GM12873 (cell line): ENCODE measurements at regions not wholly inside any gene's neighbourhood (a gene's known extent, or its start where the extent isn't known, plus 50 kb on each side); places are given as distances from the start of the nearest gene placed in this dataset.

Experiments used
- CTCF ChIP-seq: IDR thresholded peaks from 2 replicates; pipeline ENCODE4 v1.5.1; 2012; ENCODE audit warnings: low read depth, mild to moderate bottlenecking, moderate library complexity, low read length, control low read depth; ENCODE audit not compliant: insufficient read depth; ENCODE audit errors: missing control alignments

GRCh38 chr20:57787990-57788781 lies 78.4 kb upstream of the PMEPA1 start:
- TF ChIP-seq CTCF, result no peak

- TF ChIP-seq CTCF, result no peak
Measured at GRCh38 chr20:57787151-57787989, 77.6 kb upstream of the PMEPA1 start.

- TF ChIP-seq CTCF, result no peak
Measured at GRCh38 chr20:57786304-57786932, 76.6 kb upstream of the PMEPA1 start.

DNA sequence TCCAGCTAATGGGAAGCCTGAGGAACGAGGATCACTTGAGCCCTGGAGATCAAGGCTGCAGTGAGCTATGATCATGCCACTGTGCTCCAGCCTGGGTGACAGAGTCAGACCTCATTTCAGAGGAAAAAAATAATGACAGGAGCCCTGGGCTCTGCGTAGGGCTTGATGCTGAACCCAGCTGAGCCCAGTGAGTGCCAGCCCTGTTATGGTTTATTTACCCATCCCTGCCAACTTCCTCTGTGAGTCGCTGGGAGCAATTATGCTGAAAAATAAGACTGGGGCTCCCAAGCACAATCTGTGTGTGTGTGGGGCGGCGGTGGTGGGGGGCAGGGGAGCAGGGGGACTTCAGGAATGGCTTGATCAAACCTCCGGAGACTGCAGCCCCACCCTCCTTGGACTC lies 75.9 kb upstream of the PMEPA1 start:
- TF ChIP-seq CTCF, result no peak

DNA sequence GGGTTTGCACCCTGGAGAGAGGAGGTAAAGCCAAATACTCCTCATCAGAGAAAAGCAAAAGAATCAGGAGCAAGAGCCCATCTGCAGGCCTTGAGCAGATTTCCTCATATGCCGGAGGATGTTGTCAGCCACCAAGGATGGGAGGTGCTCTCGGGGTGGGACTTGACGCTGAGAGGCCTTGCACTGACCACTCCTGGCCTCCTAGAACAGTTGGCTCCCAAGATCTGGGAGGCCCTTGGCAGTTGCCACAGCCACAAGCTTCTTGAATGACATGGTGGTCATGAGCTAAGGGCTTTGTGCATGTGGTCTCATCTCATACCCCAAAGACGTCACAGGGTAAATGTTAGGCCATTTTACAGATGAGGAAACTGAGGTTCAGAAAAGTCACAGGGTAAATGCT lies 75.2 kb upstream of the PMEPA1 start:
- TF ChIP-seq CTCF, result no peak

- TF ChIP-seq CTCF, result no peak
Measured at GRCh38 chr20:57783956-57784837, 74.4 kb upstream of the PMEPA1 start.
